ENCODE measurements at regions not wholly inside any gene's neighbourhood (a gene's known extent, or its start where the extent isn't known, plus 50 kb on each side); places are given as distances from the start of the nearest gene placed in this dataset.

DNA sequence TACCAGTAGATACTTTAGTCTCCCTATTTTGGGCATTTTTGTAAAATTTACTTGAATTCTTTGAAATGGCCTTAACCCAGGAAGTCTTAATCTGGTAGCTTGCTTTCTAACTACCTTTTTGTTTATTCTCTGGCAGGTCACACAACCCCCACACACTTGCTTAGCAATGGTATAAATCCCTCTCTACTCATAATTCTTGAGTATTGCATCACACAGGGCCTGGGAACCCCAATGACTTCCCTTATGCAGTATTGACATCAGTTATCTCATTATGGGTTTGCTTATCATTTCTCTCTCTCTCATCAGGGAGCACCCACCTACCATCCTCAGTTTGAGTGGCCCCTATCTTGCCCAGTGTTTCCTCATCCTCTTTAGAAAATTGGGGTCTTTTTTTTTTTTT, 207.1 kb downstream of the KCNS3 start:
- TF ChIP-seq FOXA1 (IDR thresholded peaks at IDR 0.05) (no peak), RXRA (IDR thresholded peaks at IDR 0.05) (no peak), TAF1 (conservative IDR thresholded peaks at IDR 0.05) (no peak), RAD21 (IDR thresholded peaks at IDR 0.05) (no peak)
- TF ChIP-seq, protein P1, sequence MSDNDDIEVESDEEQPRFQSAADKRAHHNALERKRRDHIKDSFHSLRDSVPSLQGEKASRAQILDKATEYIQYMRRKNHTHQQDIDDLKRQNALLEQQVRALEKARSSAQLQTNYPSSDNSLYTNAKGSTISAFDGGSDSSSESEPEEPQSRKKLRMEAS (IDR thresholded peaks at IDR 0.05), result no peak

All from liver (tissue), 2 donors.